Prostate gland (tissue), 2 donors: ENCODE measurements at regions not wholly inside any gene's neighbourhood (a gene's known extent, or its start where the extent isn't known, plus 50 kb on each side); places are given as distances from the start of the nearest gene placed in this dataset.

Experiments used
- POLR2A ChIP-seq: fragments of 450-650 bp; IDR thresholded peaks from one replicate; pipeline ENCODE4 v1.6.1; 2016; ENCODE audit warnings: antibody characterized with exemption, mild to moderate bottlenecking
- POLR2AphosphoS5 ChIP-seq: sonication (generic); formaldehyde crosslinking; IDR thresholded peaks from one replicate; pipeline ENCODE4 v1.6.1; 2017; ENCODE audit warnings: antibody characterized with exemption
- TF ChIP-seq, protein P1 (sequence below), 4 experiments: fragments of 200-600 bp in 2 of 4; fragments of 450-650 bp in 2 of 4; sonication (generic) in 2 of 4; IDR thresholded peaks; 1 replicate in 3 of 4; 2 replicates in 1 of 4; pipeline ENCODE4 v1.5.1; 2016 to 2019; ENCODE audit warnings: antibody characterized with exemption in 4 of 4, mild to moderate bottlenecking in 2 of 4, moderate library complexity in 2 of 4

DNA sequence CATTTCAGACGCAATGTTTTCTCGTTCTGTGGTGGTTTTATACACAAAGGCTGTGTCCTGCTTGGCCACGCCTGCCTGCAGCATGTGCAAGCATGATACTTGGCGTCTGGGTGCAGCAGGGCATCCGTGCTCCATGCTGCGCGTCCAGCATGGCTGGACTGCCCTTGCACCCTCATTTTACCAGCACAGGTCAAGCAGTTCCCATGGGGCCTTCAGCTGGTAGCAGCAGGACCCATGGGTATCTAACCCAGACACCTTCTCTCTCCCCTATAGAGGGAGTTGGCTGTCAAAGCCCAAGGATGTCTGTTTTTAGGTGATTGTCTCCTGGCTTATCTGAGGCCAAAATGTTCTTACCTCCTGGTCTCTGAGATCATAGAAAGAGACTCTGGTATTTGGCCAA, 158.3 kb upstream of the PITX1 start:
- TF ChIP-seq POLR2A (no peak), POLR2AphosphoS5 (no peak)
- TF ChIP-seq, protein P1, sequence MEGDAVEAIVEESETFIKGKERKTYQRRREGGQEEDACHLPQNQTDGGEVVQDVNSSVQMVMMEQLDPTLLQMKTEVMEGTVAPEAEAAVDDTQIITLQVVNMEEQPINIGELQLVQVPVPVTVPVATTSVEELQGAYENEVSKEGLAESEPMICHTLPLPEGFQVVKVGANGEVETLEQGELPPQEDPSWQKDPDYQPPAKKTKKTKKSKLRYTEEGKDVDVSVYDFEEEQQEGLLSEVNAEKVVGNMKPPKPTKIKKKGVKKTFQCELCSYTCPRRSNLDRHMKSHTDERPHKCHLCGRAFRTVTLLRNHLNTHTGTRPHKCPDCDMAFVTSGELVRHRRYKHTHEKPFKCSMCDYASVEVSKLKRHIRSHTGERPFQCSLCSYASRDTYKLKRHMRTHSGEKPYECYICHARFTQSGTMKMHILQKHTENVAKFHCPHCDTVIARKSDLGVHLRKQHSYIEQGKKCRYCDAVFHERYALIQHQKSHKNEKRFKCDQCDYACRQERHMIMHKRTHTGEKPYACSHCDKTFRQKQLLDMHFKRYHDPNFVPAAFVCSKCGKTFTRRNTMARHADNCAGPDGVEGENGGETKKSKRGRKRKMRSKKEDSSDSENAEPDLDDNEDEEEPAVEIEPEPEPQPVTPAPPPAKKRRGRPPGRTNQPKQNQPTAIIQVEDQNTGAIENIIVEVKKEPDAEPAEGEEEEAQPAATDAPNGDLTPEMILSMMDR (IDR thresholded peaks at IDR 0.05) = no peak
